GM18868 (cell line): ENCODE measurements at regions not wholly inside any gene's neighbourhood (a gene's known extent, or its start where the extent isn't known, plus 50 kb on each side); places are given as distances from the start of the nearest gene placed in this dataset.
A peak's percentile ranks its signal among the peaks of the same experiment; 100 is the strongest.
"Not testable (repeated sequence)": the region's sequence is repeated elsewhere in the genome, so short reads cannot be mapped to it uniquely, and the experiment has no call there.

Experiments used
- ATAC-seq: cut with Tn5 transposase; IDR thresholded peaks from one replicate; pipeline ENCODE4 v1.9.1; 2021; ENCODE audit warnings: mild to moderate bottlenecking, moderate library complexity; ENCODE audit not compliant: unreplicated experiment

DNA sequence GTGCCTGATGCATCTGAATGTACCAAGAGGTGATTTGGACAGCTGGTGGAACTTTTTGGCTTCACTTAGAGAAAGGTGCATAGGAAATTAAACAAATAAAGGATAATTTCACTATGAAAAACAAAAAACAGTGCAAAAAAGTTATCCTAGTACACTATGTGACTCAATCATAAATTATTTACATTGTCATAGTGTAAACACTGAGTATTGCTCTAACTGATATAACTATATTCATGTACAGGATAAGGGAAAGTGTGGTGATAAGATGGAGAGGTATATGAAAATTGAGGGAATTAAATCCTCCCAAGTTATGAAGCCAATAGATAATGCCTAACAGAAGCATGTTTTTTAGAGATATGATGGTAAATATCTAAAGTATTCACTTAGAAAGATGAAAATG is 50.2 kb upstream of the CPNE4 start:
- ATAC-seq = no peak

DNA sequence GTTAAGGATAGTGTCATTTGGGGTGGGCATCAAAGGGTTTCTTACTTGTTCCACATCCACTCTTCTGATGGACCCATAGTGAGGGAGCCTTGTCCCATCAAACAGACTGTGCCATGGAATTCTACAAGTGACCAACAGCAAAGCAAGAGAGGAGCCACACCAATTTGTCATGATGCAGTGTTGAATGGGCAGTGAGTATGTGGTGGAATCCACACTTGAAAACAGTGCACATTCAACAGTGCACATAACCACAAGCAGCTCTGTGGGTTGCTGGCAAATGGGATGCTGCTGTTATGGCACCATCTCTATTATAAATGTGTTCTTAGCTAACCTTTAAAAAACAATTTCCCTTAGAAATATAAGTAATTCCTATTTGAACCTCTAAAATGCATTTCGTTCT is 52.5 kb upstream of the CPNE4 start:
- ATAC-seq = no peak

DNA sequence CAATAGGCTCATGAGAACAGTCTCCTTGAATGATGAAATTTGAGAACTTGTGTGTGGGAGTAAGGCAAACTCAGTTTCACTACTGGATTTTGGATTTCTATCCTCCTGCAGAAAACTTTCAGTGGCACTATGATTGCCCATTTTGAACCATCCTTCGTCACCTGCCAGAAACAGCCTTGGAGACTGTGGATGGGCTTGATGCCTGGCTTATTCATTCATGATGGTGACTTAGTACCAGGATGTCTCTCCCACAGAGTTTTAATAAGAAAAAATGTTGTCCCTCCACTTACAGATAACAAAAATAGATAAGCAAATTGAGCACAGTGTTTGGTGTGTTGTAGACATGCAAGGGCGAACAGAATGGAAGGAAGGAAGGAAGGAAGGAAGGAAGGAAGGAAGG is 53.5 kb upstream of the CPNE4 start:
- no peak for ATAC-seq

- ATAC-seq = no peak
Measured at GRCh38 chr3:132090921-132091320, 56.1 kb upstream of the CPNE4 start.

DNA sequence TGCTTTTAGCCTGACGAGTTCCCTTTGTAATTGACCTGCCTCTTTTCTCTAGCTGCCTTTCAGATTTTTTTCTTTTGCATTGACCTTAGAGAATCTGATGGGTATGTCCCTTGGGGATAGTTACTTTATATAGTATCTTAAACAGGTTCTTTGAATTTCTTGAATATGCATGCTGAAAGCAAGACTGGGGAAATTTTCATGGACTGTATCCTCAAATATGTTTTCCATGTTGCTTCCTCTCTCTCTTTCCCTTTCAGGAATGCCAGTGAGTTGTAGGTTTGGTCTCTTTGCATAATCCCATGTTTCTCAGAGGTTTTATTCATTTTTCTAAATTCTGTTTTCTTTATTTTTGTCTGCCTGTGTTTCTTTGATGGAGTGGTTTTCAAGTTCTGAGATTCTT is 81.8 kb upstream of the CPNE4 start:
- no peak for ATAC-seq

DNA sequence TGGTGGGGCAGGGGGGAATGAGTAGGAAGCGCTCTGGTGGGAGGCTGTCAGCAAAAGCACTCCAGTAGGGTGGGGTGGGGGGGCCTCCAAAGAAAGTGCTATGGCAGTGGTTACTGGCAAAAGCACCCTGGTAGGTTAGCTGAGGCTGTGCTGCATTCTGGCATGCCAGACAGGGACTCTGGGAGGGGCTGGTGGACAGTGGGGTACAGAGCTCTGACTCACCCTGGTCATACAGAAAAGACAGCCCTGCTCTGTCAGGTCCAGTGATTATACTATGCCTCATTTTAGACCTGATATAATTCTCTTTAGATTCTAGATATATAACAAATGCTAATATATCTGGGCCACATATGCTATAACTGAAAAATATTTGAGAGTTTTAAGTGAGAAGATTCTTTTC is 82.8 kb upstream of the CPNE4 start:
- ATAC-seq = no peak

GRCh38 chr3:132119531-132119930 is 84.7 kb upstream of the CPNE4 start:
- ATAC-seq = no peak

DNA sequence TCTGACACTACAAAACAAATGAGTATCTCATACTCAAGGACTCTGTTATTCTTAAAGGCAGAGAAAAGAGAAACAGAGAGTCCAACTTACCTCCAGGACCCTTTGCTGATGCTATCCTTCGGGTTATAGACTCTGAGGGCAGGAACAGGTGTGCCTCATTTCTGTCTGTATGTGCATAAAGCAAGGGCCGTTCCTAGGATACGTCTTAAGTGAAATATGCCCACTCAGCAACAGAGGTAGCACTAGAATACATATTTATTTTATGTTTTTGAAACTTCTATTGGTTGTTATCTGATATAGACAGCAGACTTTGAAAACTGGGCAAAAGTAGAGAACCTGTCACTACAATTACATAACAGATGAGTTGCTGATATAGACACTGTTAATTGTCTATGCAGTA is 89.3 kb upstream of the CPNE4 start:
- ATAC-seq = no peak

GRCh38 chr3:132124651-132125284 is 90.0 kb upstream of the CPNE4 start:
- ATAC-seq = no peak

DNA sequence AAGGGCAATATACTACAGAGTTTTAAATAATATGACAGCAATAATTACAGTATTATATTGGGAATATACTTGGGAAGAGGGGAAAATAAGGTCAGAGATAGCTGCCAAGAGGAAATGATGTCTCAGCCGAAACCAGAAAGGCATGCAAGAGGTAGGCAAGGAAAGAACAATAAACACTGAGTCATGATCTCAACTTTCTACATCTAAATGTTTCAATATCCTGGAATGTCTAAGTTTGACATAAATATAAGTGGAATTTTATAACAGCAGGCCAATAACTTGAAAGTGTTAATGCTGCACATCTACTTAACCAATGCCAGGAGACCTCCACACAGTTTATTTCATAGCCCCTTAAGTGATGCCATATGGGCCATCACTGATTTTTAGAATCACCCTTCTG is 99.8 kb upstream of the CPNE4 start:
- ATAC-seq = no peak

DNA sequence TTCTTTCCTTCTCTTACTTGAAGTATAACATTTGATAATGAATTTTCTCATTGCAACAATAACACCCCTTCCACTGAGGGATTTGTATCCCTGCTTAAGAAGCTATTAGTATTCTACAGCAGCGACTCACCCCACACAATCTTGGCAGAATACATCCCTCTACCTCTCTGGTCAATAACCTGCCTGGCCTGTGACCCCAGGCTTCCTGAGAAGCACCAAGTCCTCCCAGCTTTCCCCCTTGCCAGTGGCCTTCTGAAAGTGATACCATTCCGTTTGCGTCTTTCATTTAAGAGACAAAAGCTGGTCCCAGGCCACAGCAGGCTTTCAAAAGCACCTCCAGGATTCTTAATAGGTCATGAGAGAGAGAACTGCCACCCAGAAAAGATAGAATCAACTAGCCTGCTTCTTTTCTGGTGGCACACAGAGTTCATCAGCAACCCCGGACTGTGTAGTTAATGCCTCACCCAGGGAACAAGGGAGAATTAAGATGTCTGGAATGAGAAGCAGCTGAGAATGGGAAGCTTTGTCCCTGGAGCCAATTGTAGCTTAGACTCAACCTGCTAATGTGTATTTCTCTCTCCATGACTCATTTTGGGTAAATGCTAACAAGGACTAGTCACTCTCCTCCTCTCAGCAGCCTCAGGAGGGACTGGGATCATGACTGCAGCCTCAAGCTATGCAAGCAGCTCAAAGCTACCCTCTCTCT is 101.0 kb upstream of the CPNE4 start:
- no peak for ATAC-seq

GRCh38 chr3:132136334-132136716 is 101.5 kb upstream of the CPNE4 start:
- no peak for ATAC-seq

DNA sequence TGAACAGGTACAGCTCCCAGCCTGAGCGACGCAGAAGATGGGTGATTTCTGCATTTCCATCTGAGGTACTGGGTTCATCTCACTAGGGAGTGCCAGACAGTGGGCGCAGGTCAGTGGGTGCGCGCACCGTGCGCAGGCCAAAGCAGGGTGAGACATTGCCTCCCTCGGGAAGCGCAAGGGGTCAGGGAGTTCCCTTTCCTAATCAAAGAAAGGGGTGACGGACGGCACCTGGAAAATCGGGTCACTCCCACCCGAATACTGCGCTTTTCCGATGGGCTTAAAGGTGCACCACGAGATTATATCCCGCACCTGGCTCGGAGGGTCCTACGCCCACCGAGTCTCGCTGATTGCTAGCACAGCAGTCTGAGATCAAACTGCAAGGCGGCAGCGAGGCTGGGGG is 102.1 kb upstream of the CPNE4 start:
- not testable (repeated sequence) for ATAC-seq

- ATAC-seq = no peak
Measured at GRCh38 chr3:132145833-132146232, 111.0 kb upstream of the CPNE4 start.

- ATAC-seq = no peak
Measured at GRCh38 chr3:132154619-132155018, 119.8 kb upstream of the CPNE4 start.

- no peak for ATAC-seq
Measured at GRCh38 chr3:132159145-132159544, 124.3 kb upstream of the CPNE4 start.

DNA sequence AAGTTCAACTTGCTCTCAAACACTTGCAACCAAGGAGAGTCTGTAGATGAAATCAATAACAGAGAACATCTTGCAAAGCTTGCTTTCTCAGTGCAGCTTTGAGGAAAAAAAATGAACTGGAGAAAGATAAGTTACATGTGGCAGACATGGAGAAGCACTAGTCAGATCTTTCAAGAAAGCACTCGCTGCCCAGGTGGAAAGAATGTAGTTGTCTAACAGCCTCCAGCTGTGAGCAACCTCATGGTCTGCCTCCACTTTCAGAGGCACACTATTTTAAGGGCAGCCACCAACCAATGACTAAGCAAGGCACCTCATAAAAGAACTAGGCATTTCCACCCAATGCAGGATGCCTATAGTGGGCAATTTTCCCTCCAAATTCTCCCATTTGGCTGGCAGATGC is 125.4 kb upstream of the CPNE4 start:
- no peak for ATAC-seq

GRCh38 chr3:132161608-132162007 is 126.8 kb upstream of the CPNE4 start:
- no peak for ATAC-seq

GRCh38 chr3:132164469-132165092 is 129.8 kb upstream of the CPNE4 start:
- ATAC-seq = no peak

DNA sequence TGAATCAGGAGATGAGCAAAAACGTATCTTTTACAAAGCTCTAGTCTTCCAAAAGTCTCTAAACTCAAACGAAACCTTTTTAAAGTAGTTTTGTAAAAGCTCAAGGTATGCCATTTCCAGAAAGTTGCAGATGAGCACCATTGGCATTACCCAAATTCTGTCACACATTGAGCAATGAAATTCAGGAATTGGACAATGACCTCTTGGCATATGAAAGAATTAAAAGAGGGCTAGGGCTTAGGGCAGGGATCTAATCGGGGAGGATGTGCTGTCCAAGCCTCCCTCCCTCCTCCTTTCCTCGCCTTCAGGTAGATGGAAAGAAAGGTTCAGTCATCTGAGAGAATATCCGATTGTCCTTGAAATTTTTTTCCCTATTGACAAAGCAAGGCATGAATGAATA is 133.1 kb upstream of the CPNE4 start:
- ATAC-seq = no peak

DNA sequence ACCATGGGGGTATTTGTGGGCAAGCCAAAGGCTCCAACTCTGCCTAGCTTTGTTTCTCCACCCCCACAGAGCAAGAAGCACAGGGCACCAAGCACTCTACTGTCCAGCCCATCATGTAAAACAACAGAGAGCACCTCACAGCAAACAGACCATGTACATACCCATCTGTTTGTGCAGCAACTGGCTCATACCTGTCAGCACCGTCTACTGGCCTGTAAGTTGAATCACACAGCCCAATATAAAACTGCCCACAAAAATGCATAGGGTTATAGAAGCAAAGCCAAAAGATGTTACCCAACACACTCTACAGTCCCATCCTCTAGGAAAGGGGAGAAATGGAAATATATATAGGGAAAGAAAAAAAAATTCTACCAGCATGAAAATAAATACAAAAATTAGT is 139.7 kb upstream of the CPNE4 start:
- ATAC-seq = no peak

GRCh38 chr3:132180337-132180791 is 136.8 kb upstream of the ACP3 start:
- peak; percentile 77 for ATAC-seq
